ENCODE measurements at regions not wholly inside any gene's neighbourhood (a gene's known extent, or its start where the extent isn't known, plus 50 kb on each side); places are given as distances from the start of the nearest gene placed in this dataset.

DNA sequence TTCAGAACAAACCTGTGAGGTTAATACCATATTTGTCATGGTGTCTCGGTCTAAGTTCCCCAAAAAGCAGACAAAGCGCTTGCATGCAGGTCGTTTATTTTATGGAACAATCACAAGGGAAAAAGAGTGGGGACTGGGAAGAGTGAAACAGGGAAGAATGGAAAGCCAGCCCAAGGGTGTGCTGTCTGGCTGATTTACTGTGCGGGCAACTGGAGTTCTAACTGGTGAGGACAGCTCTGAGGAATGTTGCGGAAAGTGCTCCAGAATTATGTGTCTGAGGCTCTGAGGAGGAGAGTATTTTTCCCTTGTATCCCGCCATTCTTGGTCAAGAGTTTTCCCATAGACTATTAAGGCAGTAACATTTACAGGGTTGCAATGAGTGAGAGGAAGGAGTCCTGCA is 465.4 kb downstream of the RMST start:
- DNase-seq (ENCODE audit: low read depth) = no peak

DNA sequence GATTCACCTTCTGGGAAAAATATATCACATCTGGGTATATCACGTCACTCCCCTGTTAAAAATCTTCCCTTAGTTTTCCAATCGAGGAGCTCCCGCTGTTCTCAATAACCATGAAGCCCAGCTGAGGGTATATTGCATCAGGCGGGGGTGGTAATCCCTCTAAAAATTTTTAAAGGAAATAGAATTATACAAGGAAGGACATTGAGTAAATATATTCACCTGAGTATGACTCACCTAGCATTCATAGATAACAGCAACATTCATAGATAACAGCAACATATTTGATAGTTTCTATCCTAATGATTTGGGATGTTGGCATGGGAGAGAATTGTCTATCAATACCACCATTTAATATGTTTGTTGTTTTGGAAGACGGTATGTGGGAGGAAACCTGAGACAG is 473.6 kb downstream of the RMST start:
- no peak for DNase-seq (ENCODE audit: low read depth)

- DNase-seq (ENCODE audit: low read depth) = no peak
Measured at GRCh38 chr12:97938031-97938430, 475.4 kb downstream of the RMST start.

- DNase-seq (ENCODE audit: low read depth) = no peak
Measured at GRCh38 chr12:97939156-97939555, 476.6 kb downstream of the RMST start.

GRCh38 chr12:97940105-97940504 is 477.5 kb downstream of the RMST start:
- DNase-seq (ENCODE audit: low read depth) = no peak

DNA sequence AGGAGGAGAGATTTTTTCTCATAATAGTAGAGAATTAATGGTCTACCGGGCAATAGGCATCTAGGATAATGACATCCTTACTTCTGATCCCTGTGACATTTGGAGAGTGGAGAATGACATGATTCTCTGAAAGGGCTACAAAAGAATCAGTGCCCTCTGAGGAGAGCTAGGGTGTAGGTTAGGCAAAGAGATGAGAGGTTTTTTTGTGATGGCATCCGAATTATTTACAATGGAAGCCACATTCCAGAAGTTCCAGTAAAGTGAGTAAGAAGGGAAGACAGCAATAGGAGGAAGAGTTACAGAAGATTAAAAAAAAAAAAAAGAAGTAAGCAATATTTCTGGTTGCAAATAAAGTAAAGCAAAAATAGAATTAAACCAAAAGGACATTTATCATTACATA is 478.0 kb downstream of the RMST start:
- DNase-seq (ENCODE audit: low read depth) = no peak

DNA sequence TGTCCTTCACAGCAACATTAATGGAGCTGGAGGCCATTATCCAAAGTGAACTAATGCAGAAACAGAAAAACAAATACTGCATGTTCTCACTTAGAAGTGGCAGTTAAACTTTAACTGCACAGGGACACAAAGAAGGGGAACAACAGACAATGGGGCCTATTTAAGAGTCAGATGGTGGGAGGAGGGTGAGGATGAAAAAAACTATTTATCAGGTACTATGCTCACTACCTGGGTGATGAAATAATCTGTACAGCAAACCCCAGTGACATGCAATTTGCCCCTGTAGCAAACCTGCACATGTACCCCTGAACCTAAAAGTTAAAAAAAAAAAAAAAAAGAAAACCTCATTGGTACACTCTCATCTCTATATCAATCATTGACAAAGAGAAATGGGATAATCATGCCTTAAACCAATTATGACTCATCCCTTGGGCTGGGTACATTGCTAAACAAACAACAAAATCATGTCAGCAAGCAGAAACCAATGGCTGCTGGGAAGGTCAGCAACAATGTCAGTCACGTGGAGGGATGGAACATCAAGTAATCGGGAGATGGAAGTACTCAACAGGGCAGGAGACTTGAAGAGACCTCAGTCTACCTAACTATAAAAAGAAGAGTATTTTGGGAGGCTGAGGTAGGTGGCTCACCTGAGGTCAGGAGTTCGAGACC is 479.2 kb downstream of the RMST start:
- no peak for DNase-seq (ENCODE audit: low read depth)

- no peak for DNase-seq (ENCODE audit: low read depth)
Measured at GRCh38 chr12:97943359-97943758, 480.8 kb downstream of the RMST start.

DNA sequence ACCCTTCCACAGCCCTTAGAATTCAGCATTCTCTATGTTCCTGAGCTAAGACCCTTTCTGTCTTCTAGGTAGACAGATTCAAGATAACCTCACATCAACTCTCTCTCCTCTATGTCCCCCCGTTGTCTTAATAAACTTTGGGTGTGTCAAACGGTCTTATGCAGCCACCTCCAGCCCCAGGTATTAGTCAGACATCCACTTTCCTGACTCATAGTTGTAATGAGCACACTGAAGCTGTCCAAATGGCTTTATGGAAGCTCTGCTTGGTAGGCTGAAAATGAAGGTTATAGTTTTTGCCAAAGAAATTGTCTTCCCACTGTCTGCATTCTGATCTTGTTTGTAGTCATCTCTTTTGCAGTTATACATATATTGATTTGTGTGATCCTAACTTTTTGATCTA is 482.0 kb downstream of the RMST start:
- DNase-seq (ENCODE audit: low read depth) = no peak

GRCh38 chr12:97946701-97947100 is 484.1 kb downstream of the RMST start:
- no peak for DNase-seq (ENCODE audit: low read depth)

DNA sequence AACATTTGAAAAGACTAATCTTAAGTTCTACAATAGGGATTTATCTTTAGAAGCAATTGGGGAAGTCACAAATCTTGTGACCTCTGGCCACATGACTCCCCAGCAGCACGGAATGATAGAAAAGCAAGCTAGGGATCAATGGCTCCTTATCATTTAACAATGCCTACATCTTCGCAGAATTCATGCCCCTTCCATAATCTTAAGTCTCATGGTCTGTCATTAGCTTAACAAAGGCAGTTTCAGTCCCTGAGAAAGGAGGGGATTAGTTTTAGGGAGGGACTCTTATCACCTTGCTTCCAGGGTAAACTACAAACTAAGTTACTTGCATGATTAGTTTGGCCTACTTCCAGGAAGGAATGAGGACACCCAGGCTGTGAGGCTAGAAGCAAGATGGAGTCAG is 486.0 kb downstream of the RMST start:
- DNase-seq (ENCODE audit: low read depth) = no peak

GRCh38 chr12:97951239-97951638 is 488.6 kb downstream of the RMST start:
- DNase-seq (ENCODE audit: low read depth) = no peak

DNA sequence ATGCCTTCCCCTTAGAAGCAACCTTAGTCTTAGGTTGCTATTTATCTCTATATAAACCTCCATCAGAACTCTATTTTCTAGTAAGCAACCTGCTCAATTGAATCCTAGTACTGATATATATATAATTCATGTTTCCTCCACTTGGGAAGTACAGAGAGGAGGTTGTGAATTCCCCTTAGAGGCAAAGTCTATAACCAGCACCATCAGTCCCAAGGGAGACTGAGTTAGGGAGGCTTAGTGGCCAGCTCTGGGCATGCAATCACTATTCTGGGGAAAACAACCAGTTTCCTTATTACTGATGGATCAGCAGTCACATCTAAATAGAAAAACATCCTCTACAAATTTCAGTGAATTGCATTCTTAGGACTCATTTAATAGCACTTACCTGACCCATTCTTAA is 489.1 kb downstream of the RMST start:
- no peak for DNase-seq (ENCODE audit: low read depth)

DNA sequence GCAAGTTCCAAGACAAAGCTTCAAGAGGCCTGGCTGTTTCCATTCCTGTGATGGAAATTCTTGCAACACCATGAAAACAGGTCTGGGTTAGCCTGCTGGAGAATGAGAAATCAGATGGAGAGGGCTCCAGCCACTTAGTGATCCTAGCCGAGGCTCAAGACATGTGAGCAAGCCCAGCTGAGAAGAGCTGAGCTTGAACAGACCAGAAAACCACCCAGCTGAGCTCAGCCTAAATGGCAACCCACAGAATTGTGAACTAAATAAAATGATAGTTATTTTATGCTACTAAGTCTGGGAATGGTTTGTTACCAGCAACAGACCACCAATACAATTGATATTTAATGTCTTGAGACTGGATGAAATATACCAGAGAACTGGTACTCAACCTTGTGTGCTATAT is 494.5 kb downstream of the RMST start:
- no peak for DNase-seq (ENCODE audit: low read depth)

DNA sequence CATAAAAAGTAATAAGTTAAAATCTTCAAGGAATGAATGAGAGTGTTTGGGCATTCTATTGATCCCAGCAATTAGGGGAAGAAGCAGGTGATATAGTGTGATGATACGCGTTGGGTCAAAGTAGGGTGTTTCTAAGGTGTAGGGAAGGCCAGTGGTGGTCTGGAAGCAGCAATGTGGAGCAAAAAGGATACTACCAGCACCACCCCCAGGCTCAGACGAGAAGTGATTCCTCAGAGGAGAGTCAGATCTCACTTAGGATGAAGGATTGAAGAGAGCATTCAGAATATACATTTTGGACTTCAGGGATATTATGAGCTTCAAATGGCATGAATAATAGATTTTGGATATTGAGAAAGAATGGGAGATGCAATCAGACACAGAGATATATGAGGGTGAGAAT is 497.6 kb downstream of the RMST start:
- no peak for DNase-seq (ENCODE audit: low read depth)

GRCh38 chr12:97960741-97961608 is 498.4 kb downstream of the RMST start:
- DNase-seq (ENCODE audit: low read depth) = no peak

GRCh38 chr12:97967831-97968230 is 505.2 kb downstream of the RMST start:
- DNase-seq (ENCODE audit: low read depth) = no peak

DNA sequence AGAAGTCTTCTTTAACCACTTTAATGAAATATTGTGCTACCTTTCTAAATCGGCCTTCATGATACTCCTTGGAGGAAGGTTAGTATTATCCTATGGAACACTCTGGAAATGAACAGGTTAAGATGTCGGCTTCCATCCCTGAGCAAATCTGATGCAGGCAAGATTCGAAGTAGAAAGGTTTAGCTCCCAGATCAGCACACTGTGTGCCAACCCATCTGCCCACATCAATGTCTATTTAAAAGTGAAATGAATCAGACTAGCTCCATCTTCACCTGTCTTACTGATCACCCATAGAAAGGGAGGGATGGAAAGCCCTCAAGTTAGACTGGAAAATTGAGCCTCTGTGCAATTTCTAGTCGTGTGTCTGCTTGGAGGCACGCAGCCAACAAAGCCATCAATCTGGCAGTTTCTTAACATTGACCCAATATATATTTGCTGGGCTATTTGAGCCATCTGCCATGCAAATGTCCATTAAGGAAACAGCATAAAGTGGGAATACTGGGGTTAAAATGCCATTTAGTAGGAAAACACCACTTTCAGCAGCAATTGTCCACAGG is 506.1 kb downstream of the RMST start:
- no peak for DNase-seq (ENCODE audit: low read depth)

- DNase-seq (ENCODE audit: low read depth) = no peak
Measured at GRCh38 chr12:97977870-97978405, 515.3 kb downstream of the RMST start.

- DNase-seq (ENCODE audit: low read depth) = no peak
Measured at GRCh38 chr12:97982684-97983083, 520.1 kb downstream of the RMST start.

DNA sequence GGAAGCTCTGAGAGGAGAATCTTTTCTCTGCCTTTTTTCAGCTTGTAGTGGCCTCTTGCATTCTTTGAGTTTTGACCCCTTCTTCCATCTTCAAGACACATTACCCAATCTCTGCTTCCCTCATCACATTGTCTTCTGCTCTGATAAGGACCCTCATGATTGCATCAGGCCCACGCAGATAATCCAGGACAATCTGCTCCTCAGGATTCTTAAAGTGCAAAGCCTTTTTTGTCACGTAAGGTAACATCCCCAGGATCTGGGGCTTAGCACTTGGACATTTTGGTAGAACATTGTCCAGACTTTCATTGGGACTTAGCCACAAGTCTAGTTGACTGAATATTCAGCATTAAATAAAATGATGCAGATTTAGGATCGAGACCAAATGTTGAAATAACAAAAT is 521.2 kb downstream of the RMST start:
- no peak for DNase-seq (ENCODE audit: low read depth)

GRCh38 chr12:97984436-97984835 is 521.8 kb downstream of the RMST start:
- DNase-seq (ENCODE audit: low read depth) = no peak

DNA sequence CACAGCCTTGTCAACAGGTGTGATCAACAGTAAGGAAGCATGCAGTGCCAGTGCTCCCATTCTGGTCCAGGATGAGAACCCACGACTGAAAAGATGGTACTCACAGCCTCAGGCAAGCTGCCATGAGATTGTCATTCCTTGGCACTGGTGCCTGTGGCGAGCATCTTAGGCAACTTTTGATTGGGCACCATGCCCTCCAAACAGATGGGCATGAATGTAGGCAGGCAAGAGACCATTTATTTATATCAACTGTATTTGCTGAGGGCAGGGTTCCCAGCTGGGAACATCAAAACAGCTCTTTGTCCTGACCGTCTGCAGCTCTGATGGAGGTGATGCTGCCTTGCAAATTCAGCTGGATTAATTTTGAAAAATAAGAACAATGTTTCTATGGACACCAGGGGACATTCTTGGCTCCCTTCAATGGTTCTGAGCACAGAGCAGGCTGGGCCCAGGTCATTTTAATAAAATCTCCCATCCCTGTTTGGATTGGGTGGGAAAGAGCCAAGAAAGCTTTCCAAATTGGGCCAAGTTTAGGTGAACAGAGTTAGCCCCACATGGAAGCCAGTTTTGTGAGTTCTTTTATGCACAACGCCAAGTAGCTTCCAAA is 522.5 kb downstream of the RMST start:
- no peak for DNase-seq (ENCODE audit: low read depth)

All from stimulated activated CD8-positive, alpha-beta memory T cell treated with anti-CD3 and anti-CD28 coated beads, Interleukin-15, amount 100 ng/mL, for 24 hours (primary cell).